ENCODE measurements at regions not wholly inside any gene's neighbourhood (a gene's known extent, or its start where the extent isn't known, plus 50 kb on each side); places are given as distances from the start of the nearest gene placed in this dataset.
"Not testable (repeated sequence)": the region's sequence is repeated elsewhere in the genome, so short reads cannot be mapped to it uniquely, and the experiment has no call there.

- H3K9me3 ChIP-seq (ENCODE audit: low read depth) = no peaks in the 10 kb centered on the region
- WGBS, 2 experiments (ENCODE audit: low coverage in 1 of 2, low lambda C conversion rate in 2 of 2, missing lambda C conversion rate in 2 of 2) = 34 to 40% methylated on average over 46 to 47 of the region's 48 CpGs
- peak overlapping the region; percentile 47 for H3K4me2 ChIP-seq (ENCODE audit: unreplicated experiment)
- no peaks in the 10 kb centered on the region for H3K79me2 ChIP-seq (ENCODE audit: insufficient read depth)
- no peaks in the 10 kb centered on the region for H3K27me3 ChIP-seq (replicated peaks; ENCODE audit: insufficient read depth)
- H3F3A ChIP-seq (ENCODE audit: insufficient read depth) = no peaks in the 10 kb centered on the region
- peak; percentile 32 for DNase-seq
- TF ChIP-seq EZH2phosphoT487 (IDR thresholded peaks at IDR 0.05; ENCODE audit: insufficient read depth, low read depth) = no peak
- no peak for TF ChIP-seq EZH2 (IDR thresholded peaks at IDR 0.05; ENCODE audit: insufficient read depth, poor library complexity, severe bottlenecking)
- peak overlapping the region; percentile 32 for H3K4me3 ChIP-seq
- no peaks in the 10 kb centered on the region for H3K4me1 ChIP-seq (ENCODE audit: insufficient read depth)
- H2AFZ ChIP-seq = 0 out of 2 replicates have a peak overlapping the region, but pooled peaks have one; percentile 15
- no peak overlapping the region for H3K9ac ChIP-seq
- H3K9me2 ChIP-seq (ENCODE audit: insufficient read depth) = no peaks in the 10 kb centered on the region
- H3K27ac ChIP-seq = no peak overlapping the region
- in situ Hi-C loops (cut with MboI) = no loop called here
- H4K20me1 ChIP-seq (ENCODE audit: insufficient read depth) = no peaks in the 10 kb centered on the region
- no peaks in the 10 kb centered on the region for H3K36me3 ChIP-seq (ENCODE audit: low read depth)
These were observed 217.9 kb downstream of the VAPA start for GRCh38 chr18:10131460-10132395.

- no peaks in the 10 kb centered on the region for H3K9me2 ChIP-seq (ENCODE audit: insufficient read depth)
- no peaks in the 10 kb centered on the region for H3K9me3 ChIP-seq (ENCODE audit: low read depth)
- H3K4me3 ChIP-seq = no peak overlapping the region
- H3K4me2 ChIP-seq (ENCODE audit: unreplicated experiment) = no peak overlapping the region
- H4K20me1 ChIP-seq (ENCODE audit: insufficient read depth) = no peaks in the 10 kb centered on the region
- H3K79me2 ChIP-seq (ENCODE audit: insufficient read depth) = no peaks in the 10 kb centered on the region
- no peaks in the 10 kb centered on the region for H3K27me3 ChIP-seq (replicated peaks; ENCODE audit: insufficient read depth)
- WGBS, 2 experiments (ENCODE audit: low coverage in 1 of 2, low lambda C conversion rate in 2 of 2, missing lambda C conversion rate in 2 of 2) = 92 to 97% methylated on average over 2 of the region's 2 CpGs
- no peak overlapping the region for H3K27ac ChIP-seq
- H3K9ac ChIP-seq = no peak overlapping the region
- DNase-seq = no peak
- H3F3A ChIP-seq (ENCODE audit: insufficient read depth) = peaks cover 5% of the 10 kb centered on the region; the same call in 1 of the 2 replicates
- H2AFZ ChIP-seq = no peak overlapping the region
- in situ Hi-C loops (cut with MboI) = no loop called here
- H3K36me3 ChIP-seq (ENCODE audit: low read depth) = no peaks in the 10 kb centered on the region
- TF ChIP-seq EZH2phosphoT487 (IDR thresholded peaks at IDR 0.05; ENCODE audit: insufficient read depth, low read depth) (no peak), EZH2 (IDR thresholded peaks at IDR 0.05; ENCODE audit: insufficient read depth, poor library complexity, severe bottlenecking) (no peak)
- H3K4me1 ChIP-seq (ENCODE audit: insufficient read depth) = no peaks in the 10 kb centered on the region
These were observed 219.7 kb downstream of the VAPA start for GRCh38 chr18:10133516-10133915.

- H3K9ac ChIP-seq = no peak overlapping the region
- no peaks in the 10 kb centered on the region for H3K36me3 ChIP-seq (ENCODE audit: low read depth)
- no peak overlapping the region for H3K27ac ChIP-seq
- no peaks in the 10 kb centered on the region for H4K20me1 ChIP-seq (ENCODE audit: insufficient read depth)
- TF ChIP-seq EZH2 (IDR thresholded peaks at IDR 0.05; ENCODE audit: insufficient read depth, poor library complexity, severe bottlenecking) = no peak
- TF ChIP-seq EZH2phosphoT487 (IDR thresholded peaks at IDR 0.05; ENCODE audit: insufficient read depth, low read depth) = no peak
- H3K79me2 ChIP-seq (ENCODE audit: insufficient read depth) = no peaks in the 10 kb centered on the region
- peaks cover 6% of the 10 kb centered on the region for H3K4me1 ChIP-seq (ENCODE audit: insufficient read depth)
- H3K4me3 ChIP-seq = no peak overlapping the region
- H3K9me2 ChIP-seq (ENCODE audit: insufficient read depth) = no peaks in the 10 kb centered on the region
- H3K4me2 ChIP-seq (ENCODE audit: unreplicated experiment) = no peak overlapping the region
- H2AFZ ChIP-seq = no peak overlapping the region
- peaks cover 12% of the 10 kb centered on the region for H3F3A ChIP-seq (ENCODE audit: insufficient read depth)
- H3K9me3 ChIP-seq (ENCODE audit: low read depth) = no peaks in the 10 kb centered on the region
- no peak for DNase-seq
- in situ Hi-C loops (cut with MboI) = no loop called here
- no peaks in the 10 kb centered on the region for H3K27me3 ChIP-seq (replicated peaks; ENCODE audit: insufficient read depth)
- 91 to 93% methylated on average over 14 of the region's 14 CpGs for WGBS, 2 experiments (ENCODE audit: low coverage in 1 of 2, low lambda C conversion rate in 2 of 2, missing lambda C conversion rate in 2 of 2)
These were observed 220.4 kb downstream of the VAPA start for GRCh38 chr18:10134204-10134603.

GRCh38 chr18:10134749-10135148, 220.9 kb downstream of the VAPA start:
- H3K9me2 ChIP-seq (ENCODE audit: insufficient read depth); H3K4me3 ChIP-seq; H3K9me3 ChIP-seq (ENCODE audit: low read depth); DNase-seq; H3K79me2 ChIP-seq (ENCODE audit: insufficient read depth); H3K4me2 ChIP-seq (ENCODE audit: unreplicated experiment); H3K27ac ChIP-seq; H3K36me3 ChIP-seq (ENCODE audit: low read depth); H2AFZ ChIP-seq; H4K20me1 ChIP-seq (ENCODE audit: insufficient read depth); H3K27me3 ChIP-seq (replicated peaks; ENCODE audit: insufficient read depth); in situ Hi-C loops (cut with MboI); H3K9ac ChIP-seq: not testable (repeated sequence)
- Histone ChIP-seq H3K4me1 (ENCODE audit: insufficient read depth) (peaks cover 12% of the 10 kb centered on the region), H3F3A (ENCODE audit: insufficient read depth) (peaks cover 17% of the 10 kb centered on the region)
- 92 to 100% methylated on average over 3 of the region's 3 CpGs for WGBS, 2 experiments (ENCODE audit: low coverage in 1 of 2, low lambda C conversion rate in 2 of 2, missing lambda C conversion rate in 2 of 2)

All from GM23248 (cell line).